WTC11 (cell line): ENCODE measurements at regions not wholly inside any gene's neighbourhood (a gene's known extent, or its start where the extent isn't known, plus 50 kb on each side); places are given as distances from the start of the nearest gene placed in this dataset.

Experiments
- ATAC-seq: fragments of 200-7000 bp; cut with Tn5 transposase; 2 replicates; pipeline ENCODE4 v1.10.0; 2021; ENCODE audit warnings: mild to moderate bottlenecking, moderate library complexity
- CTCF ChIA-PET: fragments of 300-600 bp; sonication (Branson Sonifier 250); formaldehyde crosslinking; loops from one replicate; lab custom pipeline; 2021; ENCODE audit warnings: antibody characterized with exemption; lab: Charles Lee
- POLR2A ChIA-PET: fragments of 350-600 bp; sonication (Branson Sonifier 250); formaldehyde crosslinking; loops from one replicate; lab custom pipeline; 2021; ENCODE audit warnings: antibody characterized with exemption; lab: Charles Lee
- DNase-seq: peaks from one replicate; pipeline ENCODE4 v3.0.0; 2021; ENCODE audit warnings: low spot score
- H3K27ac Mint-ChIP-seq: 2 replicates; pipeline ENCODE4 v1.8.0; 2021; ENCODE audit warnings: mixed read lengths
- H3K27me3 Mint-ChIP-seq: 2 replicates; pipeline ENCODE4 v1.8.0; 2021; ENCODE audit warnings: low read depth, mild to moderate bottlenecking, moderate library complexity, mixed read lengths
- H3K36me3 Mint-ChIP-seq: 2 replicates; pipeline ENCODE4 v1.8.0; 2021; ENCODE audit warnings: mixed read lengths
- H3K4me1 Mint-ChIP-seq: 2 replicates; pipeline ENCODE4 v1.8.0; 2022; ENCODE audit warnings: mixed read lengths
- H3K4me3 Mint-ChIP-seq: 2 replicates; pipeline ENCODE4 v1.8.0; 2021; ENCODE audit warnings: mild to moderate bottlenecking, moderate library complexity, mixed read lengths
- H3K9me3 Mint-ChIP-seq: 2 replicates; pipeline ENCODE4 v1.8.0; 2021; ENCODE audit warnings: mixed read lengths
- AFF4 ChIP-seq: sonication (generic); formaldehyde crosslinking; IDR thresholded peaks from 2 replicates; pipeline ENCODE4 v1.8.1; 2023; ENCODE audit warnings: mild to moderate bottlenecking, missing genetic modification reagents, borderline replicate concordance
- CBFB ChIP-seq: sonication (generic); formaldehyde crosslinking; IDR thresholded peaks from 2 replicates; pipeline ENCODE4 v1.8.1; 2022; ENCODE audit warnings: mild to moderate bottlenecking, low read depth, missing genetic modification reagents
- CREB1 ChIP-seq: sonication (generic); formaldehyde crosslinking; IDR thresholded peaks from 2 replicates; pipeline ENCODE4 v1.8.0; 2023; ENCODE audit warnings: mild to moderate bottlenecking, missing genetic modification reagents
- CTCF ChIP-seq: fragments of 200-600 bp; IDR thresholded peaks from 2 replicates; pipeline ENCODE4 v1.8.0; 2022; ENCODE audit warnings: antibody characterized with exemption
- ELF4 ChIP-seq: sonication (generic); formaldehyde crosslinking; IDR thresholded peaks from 2 replicates; pipeline ENCODE4 v1.8.1; 2022; ENCODE audit warnings: low read depth, mild to moderate bottlenecking, moderate library complexity, missing genetic modification reagents
- NR1H2 ChIP-seq: sonication (generic); formaldehyde crosslinking; IDR thresholded peaks from 2 replicates; pipeline ENCODE4 v1.9.0; 2021; ENCODE audit warnings: mild to moderate bottlenecking, moderate library complexity, missing genetic modification reagents
- SMAD3 ChIP-seq: sonication (generic); formaldehyde crosslinking; IDR thresholded peaks from 2 replicates; pipeline ENCODE4 v1.8.0; 2022; ENCODE audit warnings: missing genetic modification reagents, mild to moderate bottlenecking, borderline replicate concordance
- STAT6 ChIP-seq: sonication (generic); formaldehyde crosslinking; conservative IDR thresholded peaks from 2 replicates; pipeline ENCODE4 v1.8.1; 2023; ENCODE audit warnings: mild to moderate bottlenecking, low read depth, missing genetic modification reagents, moderate library complexity
- TP53 ChIP-seq: sonication (generic); formaldehyde crosslinking; IDR thresholded peaks from 2 replicates; pipeline ENCODE4 v1.8.1; 2023; ENCODE audit warnings: mild to moderate bottlenecking, missing genetic modification reagents
- ZMAT4 ChIP-seq: fragments of 250-450 bp; sonication (Bioruptor Pico); IDR thresholded peaks from 2 replicates; pipeline ENCODE4 v1.9.0; 2021; ENCODE audit warnings: mild to moderate bottlenecking
- ZNF281 ChIP-seq: sonication (generic); formaldehyde crosslinking; IDR thresholded peaks from 2 replicates; pipeline ENCODE4 v1.8.0; 2023; ENCODE audit warnings: mild to moderate bottlenecking, missing genetic modification reagents
- ZNF425 ChIP-seq: fragments of 250-450 bp; sonication (Bioruptor Pico); conservative IDR thresholded peaks from 2 replicates; pipeline ENCODE4 v1.9.0; 2021; ENCODE audit warnings: mild to moderate bottlenecking
- ZNF532 ChIP-seq: fragments of 250-450 bp; sonication (Bioruptor Pico); IDR thresholded peaks from 2 replicates; pipeline ENCODE4 v1.9.0; 2021; ENCODE audit warnings: mild to moderate bottlenecking, borderline replicate concordance

GRCh38 chr4:174012135-174012885, 271.2 kb downstream of the FBXO8 start:
- ChIA-PET CTCF (no interaction called here), POLR2A (no interaction called here)
- ATAC-seq (no peak), DNase-seq (no peak)
- Mint-ChIP-seq H3K4me3 (no peak overlapping the region), H3K9me3 (no peaks in the 10 kb centered on the region), H3K4me1 (no peaks in the 10 kb centered on the region), H3K36me3 (no peaks in the 10 kb centered on the region), H3K27ac (no peak overlapping the region), H3K27me3 (no peaks in the 10 kb centered on the region; the same call in 1 of the 2 replicates)
- TF ChIP-seq ZMAT4 (no peak), SMAD3 (no peak), CBFB (CRISPR knock-in tag) (no peak), ELF4 (no peak), AFF4 (CRISPR knock-in tag) (no peak), ZNF425 (no peak), CREB1 (no peak)
- TF ChIP-seq, all 79 proteins: peak for 0

- DNase-seq (no peak), ATAC-seq (no peak)
- CTCF ChIA-PET: no interaction called here
- POLR2A ChIA-PET: no interaction called here
- Mint-ChIP-seq H3K27ac (no peak overlapping the region), H3K4me3 (no peak overlapping the region), H3K9me3 (no peaks in the 10 kb centered on the region), H3K36me3 (no peaks in the 10 kb centered on the region), H3K27me3 (peaks cover 1% of the 10 kb centered on the region; the same call in 1 of the 2 replicates), H3K4me1 (no peaks in the 10 kb centered on the region)
- TF ChIP-seq ZNF281 (CRISPR knock-in tag) (no peak), ZNF532 (no peak), NR1H2 (CRISPR knock-in tag) (no peak), STAT6 (CRISPR knock-in tag) (no peak), CTCF (no peak), TP53 (no peak), CREB1 (no peak)
Observed at GRCh38 chr4:174010547-174010946, 272.9 kb downstream of the FBXO8 start.
